Left ventricle myocardium inferior (tissue), 1 donor: ENCODE measurements at regions not wholly inside any gene's neighbourhood (a gene's known extent, or its start where the extent isn't known, plus 50 kb on each side); places are given as distances from the start of the nearest gene placed in this dataset.
"Not testable (repeated sequence)": the region's sequence is repeated elsewhere in the genome, so short reads cannot be mapped to it uniquely, and the experiment has no call there.

Source experiments
- DNase-seq: peaks from one replicate; pipeline ENCODE4 v3.0.0-alpha.2; 2020
- H3K27ac ChIP-seq: fragments of 200-600 bp; replicated peaks from 2 replicates; pipeline ENCODE4 v1.8.0; 2021
- H3K27me3 ChIP-seq: fragments of 200-600 bp; 2 replicates; pipeline ENCODE4 v1.8.0; 2021; ENCODE audit warnings: low read depth
- H3K36me3 ChIP-seq: fragments of 200-600 bp; 2 replicates; pipeline ENCODE4 v1.8.0; 2021
- H3K4me1 ChIP-seq: fragments of 200-600 bp; 2 replicates; pipeline ENCODE4 v1.8.0; 2021
- H3K4me3 ChIP-seq: fragments of 200-600 bp; 2 replicates; pipeline ENCODE4 v1.8.0; 2021; ENCODE audit warnings: mild to moderate bottlenecking, moderate library complexity
- H3K9me3 ChIP-seq: fragments of 200-600 bp; replicated peaks from 2 replicates; pipeline ENCODE4 v1.8.0; 2021
- intact Hi-C: fragments of 100-400 bp; cut with micrococcal nuclease; formaldehyde crosslinking; loops from one replicate; pipeline ENCODE4 v1.11.0; 2022
- TF ChIP-seq, protein P1 (sequence below): fragments of 200-600 bp; IDR thresholded peaks from 2 replicates; pipeline ENCODE4 v1.8.0; 2021; ENCODE audit warnings: antibody characterized with exemption, mild to moderate bottlenecking, borderline replicate concordance
- donor health status: DM: no; HTN: yes; CAD: no; lungs with severe emphysema.

DNA sequence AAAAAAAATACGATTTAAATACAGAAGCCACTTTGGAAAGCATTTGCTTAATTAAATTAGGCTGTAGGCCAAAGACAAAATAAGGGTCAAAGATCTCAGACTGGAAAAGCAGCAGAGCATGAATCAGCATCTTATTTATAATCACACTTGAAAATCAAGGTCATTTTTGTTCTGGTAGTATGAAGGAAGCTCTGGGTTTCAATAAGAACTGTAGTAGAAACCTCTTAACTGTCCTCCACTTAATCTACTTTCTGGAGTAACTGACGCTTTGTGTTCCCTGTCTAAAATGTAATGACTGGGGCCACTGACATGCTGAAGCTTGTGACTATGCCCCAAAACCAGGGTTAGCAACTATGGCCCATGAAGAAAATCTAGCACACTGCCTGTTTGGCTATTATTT is 450.7 kb upstream of the ZP4 start:
- no peak for DNase-seq
- Histone ChIP-seq H3K4me3 (no peak overlapping the region), H3K27me3 (no peaks in the 10 kb centered on the region), H3K4me1 (no peaks in the 10 kb centered on the region), H3K36me3 (no peaks in the 10 kb centered on the region), H3K9me3 (peaks cover 28% of the 10 kb centered on the region), H3K27ac (no peak overlapping the region)
- intact Hi-C loops: no loop called here
- TF ChIP-seq, protein P1, sequence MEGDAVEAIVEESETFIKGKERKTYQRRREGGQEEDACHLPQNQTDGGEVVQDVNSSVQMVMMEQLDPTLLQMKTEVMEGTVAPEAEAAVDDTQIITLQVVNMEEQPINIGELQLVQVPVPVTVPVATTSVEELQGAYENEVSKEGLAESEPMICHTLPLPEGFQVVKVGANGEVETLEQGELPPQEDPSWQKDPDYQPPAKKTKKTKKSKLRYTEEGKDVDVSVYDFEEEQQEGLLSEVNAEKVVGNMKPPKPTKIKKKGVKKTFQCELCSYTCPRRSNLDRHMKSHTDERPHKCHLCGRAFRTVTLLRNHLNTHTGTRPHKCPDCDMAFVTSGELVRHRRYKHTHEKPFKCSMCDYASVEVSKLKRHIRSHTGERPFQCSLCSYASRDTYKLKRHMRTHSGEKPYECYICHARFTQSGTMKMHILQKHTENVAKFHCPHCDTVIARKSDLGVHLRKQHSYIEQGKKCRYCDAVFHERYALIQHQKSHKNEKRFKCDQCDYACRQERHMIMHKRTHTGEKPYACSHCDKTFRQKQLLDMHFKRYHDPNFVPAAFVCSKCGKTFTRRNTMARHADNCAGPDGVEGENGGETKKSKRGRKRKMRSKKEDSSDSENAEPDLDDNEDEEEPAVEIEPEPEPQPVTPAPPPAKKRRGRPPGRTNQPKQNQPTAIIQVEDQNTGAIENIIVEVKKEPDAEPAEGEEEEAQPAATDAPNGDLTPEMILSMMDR: no peak

DNA sequence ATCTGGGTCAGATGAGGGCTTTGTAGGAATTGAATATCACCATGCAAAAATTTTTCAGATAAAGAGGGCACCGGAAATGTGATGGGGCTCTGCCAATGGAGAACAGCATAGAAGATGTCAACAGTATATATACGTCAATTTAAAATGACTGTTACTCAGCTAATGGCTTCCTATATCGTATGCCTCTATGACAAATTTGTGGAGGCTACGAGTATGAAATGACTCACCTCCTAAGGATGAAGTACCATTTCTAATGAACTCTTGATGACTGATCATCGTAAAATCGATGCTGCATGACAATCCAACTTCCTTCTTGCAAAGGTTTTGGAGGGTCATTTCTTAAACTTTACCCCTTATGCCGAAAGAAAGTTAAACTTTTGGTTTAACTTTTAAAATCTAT is 450.3 kb upstream of the ZP4 start:
- Histone ChIP-seq H3K36me3 (no peaks in the 10 kb centered on the region), H3K27me3 (no peaks in the 10 kb centered on the region), H3K9me3 (peaks cover 32% of the 10 kb centered on the region), H3K4me3 (no peak overlapping the region), H3K4me1 (no peaks in the 10 kb centered on the region), H3K27ac (no peak overlapping the region)
- no peak for DNase-seq
- TF ChIP-seq, protein P1: no peak
- intact Hi-C loops: no loop called here

DNA sequence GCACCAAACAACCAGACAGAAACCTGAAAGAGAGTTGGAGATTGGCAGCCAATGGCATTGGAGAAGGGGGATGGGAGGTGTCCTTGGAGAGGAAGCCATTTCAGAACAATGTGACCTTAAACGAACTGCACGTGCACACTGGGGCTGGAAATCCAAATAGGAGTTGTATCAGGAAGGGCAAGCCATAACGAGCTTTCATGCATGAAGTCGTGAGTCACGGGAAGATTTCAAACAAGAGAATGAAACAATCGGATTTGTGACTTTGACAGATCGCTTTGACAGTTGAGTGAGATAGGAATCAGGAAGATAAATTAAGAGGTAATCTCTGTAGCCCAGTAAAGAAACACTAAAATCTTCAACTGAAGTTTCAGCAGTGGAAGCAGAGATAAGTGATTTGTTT is 445.8 kb upstream of the ZP4 start:
- DNase-seq: no peak
- no peak overlapping the region for H3K27ac ChIP-seq
- no peak overlapping the region for H3K4me3 ChIP-seq
- no peaks in the 10 kb centered on the region for H3K4me1 ChIP-seq
- peaks cover 32% of the 10 kb centered on the region for H3K9me3 ChIP-seq
- H3K36me3 ChIP-seq: no peaks in the 10 kb centered on the region
- intact Hi-C loops: no loop called here
- no peaks in the 10 kb centered on the region for H3K27me3 ChIP-seq
- TF ChIP-seq, protein P1: no peak

GRCh38 chr1:238334170-238334569 is 443.4 kb upstream of the ZP4 start:
- H3K36me3 ChIP-seq: no peaks in the 10 kb centered on the region
- intact Hi-C loops: no loop called here
- no peak overlapping the region for H3K27ac ChIP-seq
- no peaks in the 10 kb centered on the region for H3K27me3 ChIP-seq
- H3K9me3 ChIP-seq: peaks cover 30% of the 10 kb centered on the region
- no peaks in the 10 kb centered on the region for H3K4me1 ChIP-seq
- no peak overlapping the region for H3K4me3 ChIP-seq
- TF ChIP-seq, protein P1: no peak
- DNase-seq: no peak

DNA sequence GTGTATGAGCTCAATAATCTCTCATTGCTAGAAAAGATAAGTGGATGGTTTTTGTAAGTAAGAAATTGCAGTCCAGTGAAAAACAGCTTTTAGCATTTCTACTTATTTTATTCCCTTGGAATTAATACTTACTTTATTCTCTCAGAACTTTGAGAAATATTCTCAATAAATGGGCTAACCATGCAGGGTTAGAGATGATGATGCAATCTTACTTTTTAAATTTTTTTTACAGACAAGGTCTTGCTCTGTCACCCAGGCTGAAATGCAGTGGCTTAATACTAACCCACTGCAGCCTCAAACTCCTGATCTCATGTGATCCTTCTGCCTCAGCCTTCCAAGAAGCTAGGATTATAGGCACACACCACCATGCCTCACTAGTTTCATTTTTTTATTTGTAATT is 440.8 kb upstream of the ZP4 start:
- TF ChIP-seq, protein P1: no peak
- Histone ChIP-seq H3K27ac (no peak overlapping the region), H3K36me3 (no peaks in the 10 kb centered on the region), H3K9me3 (peaks cover 6% of the 10 kb centered on the region), H3K4me1 (no peaks in the 10 kb centered on the region), H3K27me3 (no peaks in the 10 kb centered on the region), H3K4me3 (no peak overlapping the region)
- no peak for DNase-seq
- intact Hi-C loops: no loop called here

GRCh38 chr1:238329671-238330070 is 438.9 kb upstream of the ZP4 start:
- Histone ChIP-seq H3K36me3 (no peaks in the 10 kb centered on the region), H3K4me1 (no peaks in the 10 kb centered on the region), H3K27me3 (no peaks in the 10 kb centered on the region), H3K9me3 (no peaks in the 10 kb centered on the region), H3K4me3 (no peak overlapping the region), H3K27ac (no peak overlapping the region)
- intact Hi-C loops: no loop called here
- TF ChIP-seq, protein P1: no peak
- DNase-seq: no peak

- DNase-seq, H3K4me1 ChIP-seq, H3K27ac ChIP-seq, H3K9me3 ChIP-seq, H3K27me3 ChIP-seq, H3K36me3 ChIP-seq, intact Hi-C loops, H3K4me3 ChIP-seq: not testable (repeated sequence)
Measured at GRCh38 chr1:238327033-238327432, 436.3 kb upstream of the ZP4 start.

- H3K4me3 ChIP-seq, intact Hi-C loops, H3K36me3 ChIP-seq, H3K4me1 ChIP-seq, DNase-seq, H3K27ac ChIP-seq, H3K27me3 ChIP-seq, H3K9me3 ChIP-seq: not testable (repeated sequence)
Measured at GRCh38 chr1:238326479-238326878, 435.8 kb upstream of the ZP4 start.
